Dedifferentiated amniotic fluid mesenchymal stem cell (primary cell): ENCODE measurements at regions not wholly inside any gene's neighbourhood (a gene's known extent, or its start where the extent isn't known, plus 50 kb on each side); places are given as distances from the start of the nearest gene placed in this dataset.
A peak's percentile ranks its signal among the peaks of the same experiment; 100 is the strongest.

Experiments
- DNase-seq: peaks from one replicate; pipeline ENCODE4 v3.0.0-alpha.2; 2016; ENCODE audit errors: extremely low spot score

GRCh38 chr3:117611211-117611610 lies 901.6 kb downstream of the TUSC7 start:
- no peak for DNase-seq

GRCh38 chr3:117616227-117616626 lies 906.6 kb downstream of the TUSC7 start:
- DNase-seq, result no peak

GRCh38 chr3:117617906-117618305 lies 908.3 kb downstream of the TUSC7 start:
- DNase-seq, result no peak

- DNase-seq, result no peak
These were observed 908.9 kb downstream of the TUSC7 start for GRCh38 chr3:117618462-117618861.

- DNase-seq, result no peak
These were observed 910.2 kb downstream of the TUSC7 start for GRCh38 chr3:117619805-117620204.

- peak; percentile 87 for DNase-seq
These were observed 912.7 kb downstream of the TUSC7 start for GRCh38 chr3:117622171-117622841.

- no peak for DNase-seq
These were observed 914.8 kb downstream of the TUSC7 start for GRCh38 chr3:117624424-117624823.

GRCh38 chr3:117625174-117625573 lies 915.6 kb downstream of the TUSC7 start:
- no peak for DNase-seq

- no peak for DNase-seq
These were observed 917.0 kb downstream of the TUSC7 start for GRCh38 chr3:117626577-117626976.

- peak; percentile 90 for DNase-seq
These were observed 919.3 kb downstream of the TUSC7 start for GRCh38 chr3:117628823-117629291.

GRCh38 chr3:117629505-117629904 lies 919.9 kb downstream of the TUSC7 start:
- no peak for DNase-seq

- no peak for DNase-seq
These were observed 920.9 kb downstream of the TUSC7 start for GRCh38 chr3:117630469-117630868.

- no peak for DNase-seq
These were observed 921.3 kb downstream of the TUSC7 start for GRCh38 chr3:117630885-117631284.

GRCh38 chr3:117631781-117632180 lies 922.2 kb downstream of the TUSC7 start:
- DNase-seq, result no peak

- no peak for DNase-seq
These were observed 922.6 kb downstream of the TUSC7 start for GRCh38 chr3:117632191-117632590.

GRCh38 chr3:117633207-117633606 lies 923.6 kb downstream of the TUSC7 start:
- no peak for DNase-seq

GRCh38 chr3:117637666-117638065 lies 928.1 kb downstream of the TUSC7 start:
- DNase-seq, result no peak

GRCh38 chr3:117644203-117644602 lies 934.6 kb downstream of the TUSC7 start:
- no peak for DNase-seq

GRCh38 chr3:117645561-117646242 lies 936.1 kb downstream of the TUSC7 start:
- DNase-seq, result no peak

- no peak for DNase-seq
These were observed 937.9 kb downstream of the TUSC7 start for GRCh38 chr3:117647435-117647834.

- no peak for DNase-seq
These were observed 941.7 kb downstream of the TUSC7 start for GRCh38 chr3:117651246-117651645.

- peak; percentile 50 for DNase-seq
These were observed 946.8 kb downstream of the TUSC7 start for GRCh38 chr3:117656391-117656790.

- no peak for DNase-seq
These were observed 947.7 kb downstream of the TUSC7 start for GRCh38 chr3:117657278-117657677.
